ENCODE measurements at regions not wholly inside any gene's neighbourhood (a gene's known extent, or its start where the extent isn't known, plus 50 kb on each side); places are given as distances from the start of the nearest gene placed in this dataset.
"Not testable (repeated sequence)": the region's sequence is repeated elsewhere in the genome, so short reads cannot be mapped to it uniquely, and the experiment has no call there.

GRCh38 chr2:126952216-126952615, 53.5 kb downstream of the TEX51 start:
- Histone ChIP-seq H3K4me1 (ENCODE audit: control insufficient read depth in 2 of 2, insufficient read depth in 2 of 2, low read length in 2 of 2) (peaks cover 0 to 1% of the 10 kb centered on the region in 2 donors), H3K9ac (ENCODE audit: low read depth in 1 of 2, low read length in 2 of 2) (no peak overlapping the region), H3K27me3 (ENCODE audit: control insufficient read depth in 2 of 2, insufficient read depth in 2 of 2, low read length in 2 of 2) (no peaks in the 10 kb centered on the region), H3K27ac (ENCODE audit: low read depth in 2 of 2, low read length in 2 of 2) (no peak overlapping the region), H3K36me3 (ENCODE audit: control insufficient read depth in 2 of 2, insufficient read depth in 2 of 2, low read length in 2 of 2) (no peaks in the 10 kb centered on the region), H3K9me3 (ENCODE audit: control insufficient read depth in 2 of 2, low read length in 2 of 2) (no peaks in the 10 kb centered on the region), H3K4me3 (ENCODE audit: low read length in 2 of 2) (no peak overlapping the region)

- no peak overlapping the region for H3K4me3 ChIP-seq (ENCODE audit: low read length in 2 of 2)
- no peak overlapping the region for H3K27ac ChIP-seq (ENCODE audit: low read depth in 2 of 2, low read length in 2 of 2)
- H3K36me3 ChIP-seq (ENCODE audit: control insufficient read depth in 2 of 2, insufficient read depth in 2 of 2, low read length in 2 of 2): no peaks in the 10 kb centered on the region
- H3K27me3 ChIP-seq (ENCODE audit: control insufficient read depth in 2 of 2, insufficient read depth in 2 of 2, low read length in 2 of 2): no peaks in the 10 kb centered on the region
- no peaks in the 10 kb centered on the region for H3K9me3 ChIP-seq (ENCODE audit: control insufficient read depth in 2 of 2, low read length in 2 of 2)
- no peak overlapping the region for H3K9ac ChIP-seq (ENCODE audit: low read depth in 1 of 2, low read length in 2 of 2)
- no peaks in the 10 kb centered on the region for H3K4me1 ChIP-seq (ENCODE audit: control insufficient read depth in 2 of 2, insufficient read depth in 2 of 2, low read length in 2 of 2)
Observed at GRCh38 chr2:126953483-126953882, 54.8 kb downstream of the TEX51 start.

GRCh38 chr2:126954831-126955230, 56.1 kb downstream of the TEX51 start:
- no peak overlapping the region for H3K4me3 ChIP-seq (ENCODE audit: low read length in 2 of 2)
- H3K9ac ChIP-seq (ENCODE audit: low read depth in 1 of 2, low read length in 2 of 2): no peak overlapping the region
- no peaks in the 10 kb centered on the region for H3K4me1 ChIP-seq (ENCODE audit: control insufficient read depth in 2 of 2, insufficient read depth in 2 of 2, low read length in 2 of 2)
- H3K36me3 ChIP-seq (ENCODE audit: control insufficient read depth in 2 of 2, insufficient read depth in 2 of 2, low read length in 2 of 2): no peaks in the 10 kb centered on the region
- H3K9me3 ChIP-seq (ENCODE audit: control insufficient read depth in 2 of 2, low read length in 2 of 2): no peaks in the 10 kb centered on the region
- H3K27ac ChIP-seq (ENCODE audit: low read depth in 2 of 2, low read length in 2 of 2): no peak overlapping the region
- H3K27me3 ChIP-seq (ENCODE audit: control insufficient read depth in 2 of 2, insufficient read depth in 2 of 2, low read length in 2 of 2): no peaks in the 10 kb centered on the region

- not testable (repeated sequence) for H3K27me3 ChIP-seq (ENCODE audit: control insufficient read depth in 2 of 2, insufficient read depth in 2 of 2, low read length in 2 of 2); H3K4me1 ChIP-seq (ENCODE audit: control insufficient read depth in 2 of 2, insufficient read depth in 2 of 2, low read length in 2 of 2); H3K4me3 ChIP-seq (ENCODE audit: low read length in 2 of 2); H3K9me3 ChIP-seq (ENCODE audit: control insufficient read depth in 2 of 2, low read length in 2 of 2); H3K27ac ChIP-seq (ENCODE audit: low read depth in 2 of 2, low read length in 2 of 2); H3K9ac ChIP-seq (ENCODE audit: low read depth in 1 of 2, low read length in 2 of 2); H3K36me3 ChIP-seq (ENCODE audit: control insufficient read depth in 2 of 2, insufficient read depth in 2 of 2, low read length in 2 of 2)
Observed at GRCh38 chr2:126956773-126957172, 58.1 kb downstream of the TEX51 start.

GRCh38 chr2:126963390-126963789, 64.7 kb downstream of the TEX51 start:
- no peak overlapping the region for H3K9ac ChIP-seq (ENCODE audit: low read depth in 1 of 2, low read length in 2 of 2)
- H3K4me1 ChIP-seq (ENCODE audit: control insufficient read depth in 2 of 2, insufficient read depth in 2 of 2, low read length in 2 of 2): no peaks in the 10 kb centered on the region
- no peaks in the 10 kb centered on the region for H3K9me3 ChIP-seq (ENCODE audit: control insufficient read depth in 2 of 2, low read length in 2 of 2)
- no peaks in the 10 kb centered on the region for H3K27me3 ChIP-seq (ENCODE audit: control insufficient read depth in 2 of 2, insufficient read depth in 2 of 2, low read length in 2 of 2)
- no peak overlapping the region for H3K4me3 ChIP-seq (ENCODE audit: low read length in 2 of 2)
- H3K36me3 ChIP-seq (ENCODE audit: control insufficient read depth in 2 of 2, insufficient read depth in 2 of 2, low read length in 2 of 2): no peaks in the 10 kb centered on the region
- H3K27ac ChIP-seq (ENCODE audit: low read depth in 2 of 2, low read length in 2 of 2): no peak overlapping the region

GRCh38 chr2:126966601-126967000, 67.9 kb downstream of the TEX51 start:
- H3K27me3 ChIP-seq (ENCODE audit: control insufficient read depth in 2 of 2, insufficient read depth in 2 of 2, low read length in 2 of 2): peaks cover 0 to 2% of the 10 kb centered on the region in 2 donors
- H3K9me3 ChIP-seq (ENCODE audit: control insufficient read depth in 2 of 2, low read length in 2 of 2): no peaks in the 10 kb centered on the region
- peaks cover 0 to 1% of the 10 kb centered on the region in 2 donors for H3K4me1 ChIP-seq (ENCODE audit: control insufficient read depth in 2 of 2, insufficient read depth in 2 of 2, low read length in 2 of 2)
- no peak overlapping the region for H3K9ac ChIP-seq (ENCODE audit: low read depth in 1 of 2, low read length in 2 of 2)
- no peak overlapping the region for H3K4me3 ChIP-seq (ENCODE audit: low read length in 2 of 2)
- H3K36me3 ChIP-seq (ENCODE audit: control insufficient read depth in 2 of 2, insufficient read depth in 2 of 2, low read length in 2 of 2): no peaks in the 10 kb centered on the region
- H3K27ac ChIP-seq (ENCODE audit: low read depth in 2 of 2, low read length in 2 of 2): no peak overlapping the region

GRCh38 chr2:126970583-126970982, 71.9 kb downstream of the TEX51 start:
- no peaks in the 10 kb centered on the region for H3K9me3 ChIP-seq (ENCODE audit: control insufficient read depth in 2 of 2, low read length in 2 of 2)
- H3K27ac ChIP-seq (ENCODE audit: low read depth in 2 of 2, low read length in 2 of 2): no peak overlapping the region
- H3K9ac ChIP-seq (ENCODE audit: low read depth in 1 of 2, low read length in 2 of 2): no peak overlapping the region
- H3K4me1 ChIP-seq (ENCODE audit: control insufficient read depth in 2 of 2, insufficient read depth in 2 of 2, low read length in 2 of 2): peaks cover 2 to 4% of the 10 kb centered on the region in 2 donors
- peaks cover 0 to 4% of the 10 kb centered on the region in 2 donors for H3K27me3 ChIP-seq (ENCODE audit: control insufficient read depth in 2 of 2, insufficient read depth in 2 of 2, low read length in 2 of 2)
- H3K4me3 ChIP-seq (ENCODE audit: low read length in 2 of 2): no peak overlapping the region
- H3K36me3 ChIP-seq (ENCODE audit: control insufficient read depth in 2 of 2, insufficient read depth in 2 of 2, low read length in 2 of 2): no peaks in the 10 kb centered on the region

GRCh38 chr2:126971162-126971480, 72.4 kb downstream of the TEX51 start:
- H3K27ac ChIP-seq (ENCODE audit: low read depth in 2 of 2, low read length in 2 of 2): no peak overlapping the region
- H3K9ac ChIP-seq (ENCODE audit: low read depth in 1 of 2, low read length in 2 of 2): no peak overlapping the region
- peaks cover 0 to 4% of the 10 kb centered on the region in 2 donors for H3K27me3 ChIP-seq (ENCODE audit: control insufficient read depth in 2 of 2, insufficient read depth in 2 of 2, low read length in 2 of 2)
- peak overlapping the region in 1 of 2 donors; percentile 67 for H3K4me3 ChIP-seq (ENCODE audit: low read length in 2 of 2)
- H3K4me1 ChIP-seq (ENCODE audit: control insufficient read depth in 2 of 2, insufficient read depth in 2 of 2, low read length in 2 of 2): peaks cover 2 to 4% of the 10 kb centered on the region in 2 donors
- no peaks in the 10 kb centered on the region for H3K36me3 ChIP-seq (ENCODE audit: control insufficient read depth in 2 of 2, insufficient read depth in 2 of 2, low read length in 2 of 2)
- no peaks in the 10 kb centered on the region for H3K9me3 ChIP-seq (ENCODE audit: control insufficient read depth in 2 of 2, low read length in 2 of 2)

- H3K27me3 ChIP-seq (ENCODE audit: control insufficient read depth in 2 of 2, insufficient read depth in 2 of 2, low read length in 2 of 2): peaks cover 0 to 4% of the 10 kb centered on the region in 2 donors
- H3K9me3 ChIP-seq (ENCODE audit: control insufficient read depth in 2 of 2, low read length in 2 of 2): no peaks in the 10 kb centered on the region
- peak overlapping the region; percentile 47 to 58 for H3K9ac ChIP-seq (ENCODE audit: low read depth in 1 of 2, low read length in 2 of 2)
- no peak overlapping the region for H3K27ac ChIP-seq (ENCODE audit: low read depth in 2 of 2, low read length in 2 of 2)
- peak overlapping the region; percentile 67 to 75 for H3K4me3 ChIP-seq (ENCODE audit: low read length in 2 of 2)
- H3K4me1 ChIP-seq (ENCODE audit: control insufficient read depth in 2 of 2, insufficient read depth in 2 of 2, low read length in 2 of 2): peaks cover 2 to 4% of the 10 kb centered on the region in 2 donors
- no peaks in the 10 kb centered on the region for H3K36me3 ChIP-seq (ENCODE audit: control insufficient read depth in 2 of 2, insufficient read depth in 2 of 2, low read length in 2 of 2)
Observed at GRCh38 chr2:126971481-126972278, 73.0 kb downstream of the TEX51 start.

- Histone ChIP-seq H3K27me3 (ENCODE audit: control insufficient read depth in 2 of 2, insufficient read depth in 2 of 2, low read length in 2 of 2) (peaks cover 0 to 4% of the 10 kb centered on the region in 2 donors), H3K27ac (ENCODE audit: low read depth in 2 of 2, low read length in 2 of 2) (no peak overlapping the region), H3K9me3 (ENCODE audit: control insufficient read depth in 2 of 2, low read length in 2 of 2) (no peaks in the 10 kb centered on the region), H3K4me1 (ENCODE audit: control insufficient read depth in 2 of 2, insufficient read depth in 2 of 2, low read length in 2 of 2) (peaks cover 2 to 4% of the 10 kb centered on the region in 2 donors), H3K36me3 (ENCODE audit: control insufficient read depth in 2 of 2, insufficient read depth in 2 of 2, low read length in 2 of 2) (no peaks in the 10 kb centered on the region), H3K9ac (ENCODE audit: low read depth in 1 of 2, low read length in 2 of 2) (peak overlapping the region in 1 of 2 donors; percentile 58), H3K4me3 (ENCODE audit: low read length in 2 of 2) (peak overlapping the region; percentile 67 to 75)
Observed at GRCh38 chr2:126972279-126972626, 73.6 kb downstream of the TEX51 start.

All from mucosa of rectum (tissue), 2 donors.